ENCODE measurements at regions not wholly inside any gene's neighbourhood (a gene's known extent, or its start where the extent isn't known, plus 50 kb on each side); places are given as distances from the start of the nearest gene placed in this dataset.
A peak's percentile ranks its signal among the peaks of the same experiment; 100 is the strongest.

- DNase-seq (ENCODE audit: low spot score) = no peak
- FAIRE-seq = no peak
Observed at GRCh38 chr16:13291591-13292333, 390.4 kb downstream of the SHISA9 start.

GRCh38 chr16:13296206-13296605, 394.8 kb downstream of the SHISA9 start:
- DNase-seq (ENCODE audit: low spot score) = no peak
- no peak for FAIRE-seq

GRCh38 chr16:13298666-13299065, 397.3 kb downstream of the SHISA9 start:
- peak; percentile 80 for FAIRE-seq
- peak; percentile 74 for DNase-seq (ENCODE audit: low spot score)

GRCh38 chr16:13300066-13300840, 398.9 kb downstream of the SHISA9 start:
- DNase-seq (ENCODE audit: low spot score) (no peak), FAIRE-seq (no peak)

- FAIRE-seq (no peak), DNase-seq (ENCODE audit: low spot score) (peak; percentile 16)
Observed at GRCh38 chr16:13305019-13305755, 403.8 kb downstream of the SHISA9 start.

GRCh38 chr16:13306161-13306995, 405.0 kb downstream of the SHISA9 start:
- peak; percentile 27 for FAIRE-seq
- peak; percentile 48 for DNase-seq (ENCODE audit: low spot score)

- FAIRE-seq (peak; percentile 99), DNase-seq (ENCODE audit: low spot score) (peak; percentile 100)
Observed at GRCh38 chr16:13307255-13307654, 405.9 kb downstream of the SHISA9 start.

GRCh38 chr16:13307851-13308250, 406.5 kb downstream of the SHISA9 start:
- peak; percentile 22 for DNase-seq (ENCODE audit: low spot score)
- FAIRE-seq = no peak

- DNase-seq (ENCODE audit: low spot score) (no peak), FAIRE-seq (no peak)
Observed at GRCh38 chr16:13312063-13312462, 410.7 kb downstream of the SHISA9 start.

GRCh38 chr16:13313351-13313750, 412.0 kb downstream of the SHISA9 start:
- no peak for DNase-seq (ENCODE audit: low spot score)
- no peak for FAIRE-seq

- DNase-seq (ENCODE audit: low spot score) (no peak), FAIRE-seq (no peak)
Observed at GRCh38 chr16:13314633-13315032, 413.2 kb downstream of the SHISA9 start.

- peak; percentile 96 for DNase-seq (ENCODE audit: low spot score)
- peak; percentile 95 for FAIRE-seq
Observed at GRCh38 chr16:13315642-13316427, 414.4 kb downstream of the SHISA9 start.

- FAIRE-seq = no peak
Observed at GRCh38 chr16:13322336-13322735, 420.9 kb downstream of the SHISA9 start.

GRCh38 chr16:13324851-13325250, 423.5 kb downstream of the SHISA9 start:
- FAIRE-seq (no peak), DNase-seq (ENCODE audit: low spot score) (no peak)

More at GRCh38 chr16:13322336-13322735, 420.9 kb downstream of the SHISA9 start:
- DNase-seq (ENCODE audit: low spot score) = no peak

- DNase-seq (ENCODE audit: low spot score) (no peak), FAIRE-seq (no peak)
Observed at GRCh38 chr16:13325396-13325795, 424.0 kb downstream of the SHISA9 start.

- no peak for DNase-seq (ENCODE audit: low spot score)
- no peak for FAIRE-seq
Observed at GRCh38 chr16:13331918-13332317, 430.5 kb downstream of the SHISA9 start.

- FAIRE-seq (no peak), DNase-seq (ENCODE audit: low spot score) (no peak)
Observed at GRCh38 chr16:13332713-13333255, 431.4 kb downstream of the SHISA9 start.

GRCh38 chr16:13333336-13333735, 431.9 kb downstream of the SHISA9 start:
- DNase-seq (ENCODE audit: low spot score) = no peak
- FAIRE-seq = no peak

- DNase-seq (ENCODE audit: low spot score) (peak; percentile 11), FAIRE-seq (no peak)
Observed at GRCh38 chr16:13335879-13336278, 434.5 kb downstream of the SHISA9 start.

GRCh38 chr16:13336335-13336734, 434.9 kb downstream of the SHISA9 start:
- DNase-seq (ENCODE audit: low spot score) (peak; percentile 18), FAIRE-seq (no peak)
